ENCODE measurements at regions not wholly inside any gene's neighbourhood (a gene's known extent, or its start where the extent isn't known, plus 50 kb on each side); places are given as distances from the start of the nearest gene placed in this dataset.

DNA sequence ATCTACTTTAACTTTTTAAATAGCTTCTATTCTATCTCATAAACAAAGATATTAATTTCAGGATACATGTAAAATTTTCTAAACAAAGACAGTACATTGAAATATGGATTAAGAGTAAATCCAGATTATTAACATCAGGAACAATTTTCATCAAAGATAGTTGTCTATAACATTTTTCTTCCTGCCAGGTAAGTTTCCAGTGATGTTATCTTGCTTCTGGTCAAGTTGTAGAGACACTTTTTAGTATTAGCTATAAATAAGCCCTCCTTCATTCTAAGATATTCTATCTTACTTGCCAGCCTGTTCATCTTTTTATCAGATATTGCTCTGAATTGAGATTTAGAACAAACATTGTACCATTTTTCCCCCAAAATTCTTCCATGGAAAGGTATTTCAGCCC is 94.4 kb upstream of the KCTD3 start:
- H3K4me3 ChIP-seq: no peak overlapping the region
- intact Hi-C loops (cut with DNase I; ENCODE audit: low total_unique reads): loop anchor here (5.0 kb wide), 1 partner anchor 875 kb away; no protein-coding TSS in a partner anchor

DNA sequence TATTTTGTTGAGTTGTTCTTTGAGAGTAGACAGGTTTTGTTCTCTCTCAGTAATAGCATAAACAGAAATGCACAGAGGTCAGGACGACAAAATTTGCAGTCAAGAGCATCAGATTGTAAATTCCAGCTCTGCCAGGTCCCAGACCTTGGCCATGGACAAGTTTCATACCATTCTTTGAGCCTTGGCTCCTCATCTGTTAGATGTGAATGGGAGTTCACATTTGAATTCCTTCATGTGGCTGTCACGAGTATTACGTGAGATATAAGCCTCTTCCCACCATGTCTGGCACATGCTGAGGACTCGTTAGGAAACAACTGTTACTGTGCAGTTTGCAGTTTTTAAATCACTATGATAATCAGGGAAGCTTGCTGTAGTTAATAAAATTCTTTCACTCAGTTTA is 93.2 kb upstream of the KCTD3 start:
- no peaks in the 10 kb centered on the region for H3K4me1 ChIP-seq

More for the DNA sequence above, 94.4 kb upstream of the KCTD3 start:
- no peaks in the 10 kb centered on the region for H3K4me1 ChIP-seq
- peaks cover 8 to 11% of the 10 kb centered on the region in 2 donors for H3K9me3 ChIP-seq
- DNase-seq (ENCODE audit: low spot score in 2 of 2): no peak
- H3K36me3 ChIP-seq: no peaks in the 10 kb centered on the region
- H3K27ac ChIP-seq: no peak overlapping the region
- TF ChIP-seq, protein P1, sequence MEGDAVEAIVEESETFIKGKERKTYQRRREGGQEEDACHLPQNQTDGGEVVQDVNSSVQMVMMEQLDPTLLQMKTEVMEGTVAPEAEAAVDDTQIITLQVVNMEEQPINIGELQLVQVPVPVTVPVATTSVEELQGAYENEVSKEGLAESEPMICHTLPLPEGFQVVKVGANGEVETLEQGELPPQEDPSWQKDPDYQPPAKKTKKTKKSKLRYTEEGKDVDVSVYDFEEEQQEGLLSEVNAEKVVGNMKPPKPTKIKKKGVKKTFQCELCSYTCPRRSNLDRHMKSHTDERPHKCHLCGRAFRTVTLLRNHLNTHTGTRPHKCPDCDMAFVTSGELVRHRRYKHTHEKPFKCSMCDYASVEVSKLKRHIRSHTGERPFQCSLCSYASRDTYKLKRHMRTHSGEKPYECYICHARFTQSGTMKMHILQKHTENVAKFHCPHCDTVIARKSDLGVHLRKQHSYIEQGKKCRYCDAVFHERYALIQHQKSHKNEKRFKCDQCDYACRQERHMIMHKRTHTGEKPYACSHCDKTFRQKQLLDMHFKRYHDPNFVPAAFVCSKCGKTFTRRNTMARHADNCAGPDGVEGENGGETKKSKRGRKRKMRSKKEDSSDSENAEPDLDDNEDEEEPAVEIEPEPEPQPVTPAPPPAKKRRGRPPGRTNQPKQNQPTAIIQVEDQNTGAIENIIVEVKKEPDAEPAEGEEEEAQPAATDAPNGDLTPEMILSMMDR (IDR thresholded peaks at IDR 0.05): no peak
- TF ChIP-seq POLR2AphosphoS5 (IDR thresholded peaks at IDR 0.05): no peak
- no peak for TF ChIP-seq POLR2A (IDR thresholded peaks at IDR 0.05)
- H3K27me3 ChIP-seq: no peaks in the 10 kb centered on the region

DNA sequence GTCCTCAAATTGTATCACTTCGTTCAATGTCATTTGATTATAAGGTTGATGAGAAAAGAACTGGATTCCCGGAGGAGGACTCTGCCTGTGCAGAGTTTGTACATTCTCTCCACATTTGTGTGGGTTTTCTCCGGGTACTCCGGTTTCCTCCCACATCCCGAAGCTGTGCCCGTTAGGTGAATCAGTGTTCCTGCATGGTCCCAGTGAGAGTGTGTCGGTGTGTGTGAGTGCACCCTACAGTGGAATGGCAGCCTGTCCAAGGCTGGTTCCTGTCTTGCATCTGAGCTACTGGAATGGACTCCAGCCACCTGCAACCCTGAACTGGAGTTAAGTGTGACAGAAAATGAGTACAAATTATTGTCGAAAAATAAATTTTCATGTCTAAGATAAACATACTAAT is 92.2 kb upstream of the KCTD3 start:
- H3K4me3 ChIP-seq: no peak overlapping the region
- H3K4me1 ChIP-seq: no peaks in the 10 kb centered on the region
- peaks cover 14 to 15% of the 10 kb centered on the region in 2 donors for H3K9me3 ChIP-seq
- H3K27ac ChIP-seq: no peak overlapping the region
- H3K27me3 ChIP-seq: no peaks in the 10 kb centered on the region
- no peaks in the 10 kb centered on the region for H3K36me3 ChIP-seq
- TF ChIP-seq, protein P1 (IDR thresholded peaks at IDR 0.05): no peak
- TF ChIP-seq POLR2A (IDR thresholded peaks at IDR 0.05) (no peak), POLR2AphosphoS5 (IDR thresholded peaks at IDR 0.05) (no peak)
- DNase-seq (ENCODE audit: low spot score in 2 of 2): no peak
- intact Hi-C loops (cut with DNase I; ENCODE audit: low total_unique reads): loop anchor here (5.0 kb wide), 1 partner anchor 878 kb away; no protein-coding TSS in a partner anchor

More for the DNA sequence above, 93.2 kb upstream of the KCTD3 start:
- no peak for TF ChIP-seq POLR2AphosphoS5 (IDR thresholded peaks at IDR 0.05)
- TF ChIP-seq, protein P1 (IDR thresholded peaks at IDR 0.05): no peak
- TF ChIP-seq POLR2A (IDR thresholded peaks at IDR 0.05): no peak
- no peak for DNase-seq (ENCODE audit: low spot score in 2 of 2)
- no peaks in the 10 kb centered on the region for H3K36me3 ChIP-seq
- no peaks in the 10 kb centered on the region for H3K27me3 ChIP-seq
- no peak overlapping the region for H3K27ac ChIP-seq
- H3K9me3 ChIP-seq: peaks cover 14 to 15% of the 10 kb centered on the region in 2 donors
- intact Hi-C loops (cut with DNase I; ENCODE audit: low total_unique reads): loop anchor here (5.0 kb wide), 1 partner anchor 877 kb away; no protein-coding TSS in a partner anchor
- no peak overlapping the region for H3K4me3 ChIP-seq

DNA sequence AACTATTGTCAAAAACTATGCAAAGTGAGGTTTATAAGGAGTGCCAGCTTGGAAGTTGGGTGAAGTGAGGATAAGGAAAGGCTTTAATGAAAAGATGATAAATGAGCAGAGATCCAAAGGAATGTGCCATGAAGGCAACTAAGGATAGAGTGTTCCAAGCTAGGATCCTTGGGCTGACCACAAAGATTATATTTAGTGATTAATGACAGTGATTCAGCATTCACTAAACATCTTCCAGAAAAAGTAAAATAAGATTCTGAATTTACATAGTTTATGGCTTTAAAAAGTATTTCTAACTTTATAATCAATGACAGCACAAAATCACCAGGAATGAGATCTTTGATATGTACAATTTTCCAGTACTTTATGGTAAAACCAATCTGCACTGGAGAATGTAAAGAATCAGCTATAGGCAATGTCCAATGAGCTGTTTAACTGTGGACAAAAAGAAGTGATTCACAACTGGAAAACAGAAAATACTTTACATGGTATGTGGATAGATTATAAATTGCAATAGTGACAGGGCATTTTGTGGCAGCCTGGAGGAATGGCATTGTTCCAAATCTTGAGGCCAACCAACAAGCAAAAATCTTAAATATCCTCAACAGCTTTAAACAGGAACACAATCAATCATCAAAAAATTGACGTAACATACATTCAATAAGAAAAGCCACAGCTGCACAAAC is 91.2 kb upstream of the KCTD3 start:
- Histone ChIP-seq H3K27ac (no peak overlapping the region), H3K4me1 (no peaks in the 10 kb centered on the region), H3K9me3 (peaks cover 14 to 15% of the 10 kb centered on the region in 2 donors), H3K27me3 (no peaks in the 10 kb centered on the region), H3K36me3 (no peaks in the 10 kb centered on the region), H3K4me3 (no peak overlapping the region)
- TF ChIP-seq POLR2A (IDR thresholded peaks at IDR 0.05) (no peak), POLR2AphosphoS5 (IDR thresholded peaks at IDR 0.05) (no peak)
- TF ChIP-seq, protein P1 (IDR thresholded peaks at IDR 0.05): no peak
- no peak for DNase-seq (ENCODE audit: low spot score in 2 of 2)
- intact Hi-C loops (cut with DNase I; ENCODE audit: low total_unique reads): no loop called here

DNA sequence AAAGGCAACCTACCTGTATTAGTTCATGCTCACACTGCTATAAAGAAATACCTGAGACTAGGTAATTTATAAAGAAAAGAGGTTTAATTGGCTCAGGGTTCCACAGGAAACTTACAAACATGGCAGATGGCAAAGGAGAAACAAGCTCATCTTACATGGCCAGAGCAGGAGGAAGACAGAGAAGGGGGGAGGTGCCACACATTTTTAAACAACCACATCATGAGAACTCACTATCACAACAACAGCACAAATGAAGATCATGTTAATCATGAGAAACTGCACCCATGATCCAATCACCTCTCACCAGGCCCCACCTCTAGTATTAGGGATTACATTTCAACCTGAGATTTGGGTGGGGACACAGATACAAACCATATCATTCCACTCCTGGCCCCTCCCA is 90.6 kb upstream of the KCTD3 start:
- no peaks in the 10 kb centered on the region for H3K27me3 ChIP-seq
- H3K27ac ChIP-seq: no peak overlapping the region
- no peaks in the 10 kb centered on the region for H3K36me3 ChIP-seq
- intact Hi-C loops (cut with DNase I; ENCODE audit: low total_unique reads): no loop called here
- H3K4me3 ChIP-seq: no peak overlapping the region
- H3K9me3 ChIP-seq: peaks cover 14 to 15% of the 10 kb centered on the region in 2 donors
- no peaks in the 10 kb centered on the region for H3K4me1 ChIP-seq
- TF ChIP-seq, protein P1 (IDR thresholded peaks at IDR 0.05): no peak
- no peak for TF ChIP-seq POLR2A (IDR thresholded peaks at IDR 0.05)
- no peak for TF ChIP-seq POLR2AphosphoS5 (IDR thresholded peaks at IDR 0.05)
- DNase-seq (ENCODE audit: low spot score in 2 of 2): no peak
